ENCODE measurements at regions not wholly inside any gene's neighbourhood (a gene's known extent, or its start where the extent isn't known, plus 50 kb on each side); places are given as distances from the start of the nearest gene placed in this dataset.

- Mint-ChIP-seq H3K36me3 (ENCODE audit: insufficient read depth in 1 of 3, low read depth in 3 of 3) (no peaks in the 10 kb centered on the region; a peak in 1 of 7 replicates), H3K4me1 (no peaks in the 10 kb centered on the region), H3K4me3 (no peak overlapping the region), H3K27me3 (ENCODE audit: low read depth) (no peaks in the 10 kb centered on the region), H3K27ac (no peak overlapping the region), H3K9me3 (no peaks in the 10 kb centered on the region)
- Histone ChIP-seq H2AFZ (ENCODE audit: low read length) (no peak overlapping the region), H3K56ac (ENCODE audit: insufficient read length, low read depth, low read length) (no peak overlapping the region), H3K9me3 (ENCODE audit: control insufficient read depth, low read depth, low read length) (no peaks in the 10 kb centered on the region), H4K5ac (ENCODE audit: insufficient read length, low read depth, low read length) (no peak overlapping the region), H3K4me2 (ENCODE audit: insufficient read depth, insufficient read length, low read length) (no peak overlapping the region), H3K4me1 (ENCODE audit: insufficient read depth, low read length) (no peaks in the 10 kb centered on the region), H3K27me3 (ENCODE audit: insufficient read depth, low read length) (no peaks in the 10 kb centered on the region), H2BK20ac (ENCODE audit: low read depth, low read length, poor library complexity, severe bottlenecking) (no peak overlapping the region), H2BK5ac (ENCODE audit: insufficient read length, low read length) (no peak overlapping the region), H3K14ac (ENCODE audit: insufficient read depth, low read length) (no peak overlapping the region), H3K9ac (ENCODE audit: extremely low read depth, insufficient read length, low read length) (no peak overlapping the region), H2BK120ac (ENCODE audit: low read depth, low read length, poor library complexity, severe bottlenecking) (no peak overlapping the region), H2BK15ac (ENCODE audit: low read depth, low read length) (no peak overlapping the region), H3K23ac (ENCODE audit: insufficient read length, low read depth, low read length) (no peak overlapping the region), H4K20me1 (ENCODE audit: control insufficient read depth, insufficient read depth, insufficient read length) (no peaks in the 10 kb centered on the region), H3T11ph (ENCODE audit: low read length) (no peak overlapping the region), H3K23me2 (ENCODE audit: insufficient read length, low read depth, low read length, poor library complexity, severe bottlenecking) (no peaks in the 10 kb centered on the region), H3K4ac (ENCODE audit: low read depth, low read length) (no peak overlapping the region), H2AK5ac (ENCODE audit: insufficient read length, low read length) (no peak overlapping the region), H4K8ac (replicated peaks; ENCODE audit: insufficient read length, low read depth, low read length) (no peak overlapping the region), H3K79me1 (ENCODE audit: insufficient read depth, low read depth, low read length, poor library complexity, severe bottlenecking) (no peaks in the 10 kb centered on the region), H3K27ac (ENCODE audit: insufficient read length, low read depth, low read length) (no peak overlapping the region), H3K79me2 (ENCODE audit: insufficient read depth, low read length) (no peaks in the 10 kb centered on the region), H4K91ac (ENCODE audit: insufficient read length, low read depth, low read length) (no peak overlapping the region), H3K18ac (ENCODE audit: insufficient read length, low read depth, low read length) (no peak overlapping the region), H2BK12ac (ENCODE audit: insufficient read length, low read depth, low read length) (no peak overlapping the region)
- no peak for DNase-seq
- WGBS (ENCODE audit: extremely low coverage, insufficient read length, low lambda C conversion rate), result no CpG with 5 or more reads among the region's 3 CpGs
- no peak for TF ChIP-seq CTCF (conservative IDR thresholded peaks at IDR 0.05)
Observed at GRCh38 chr2:8087480-8087840, 594.4 kb upstream of the ID2 start.

All from H9 (cell line).